ENCODE measurements at regions not wholly inside any gene's neighbourhood (a gene's known extent, or its start where the extent isn't known, plus 50 kb on each side); places are given as distances from the start of the nearest gene placed in this dataset.

DNA sequence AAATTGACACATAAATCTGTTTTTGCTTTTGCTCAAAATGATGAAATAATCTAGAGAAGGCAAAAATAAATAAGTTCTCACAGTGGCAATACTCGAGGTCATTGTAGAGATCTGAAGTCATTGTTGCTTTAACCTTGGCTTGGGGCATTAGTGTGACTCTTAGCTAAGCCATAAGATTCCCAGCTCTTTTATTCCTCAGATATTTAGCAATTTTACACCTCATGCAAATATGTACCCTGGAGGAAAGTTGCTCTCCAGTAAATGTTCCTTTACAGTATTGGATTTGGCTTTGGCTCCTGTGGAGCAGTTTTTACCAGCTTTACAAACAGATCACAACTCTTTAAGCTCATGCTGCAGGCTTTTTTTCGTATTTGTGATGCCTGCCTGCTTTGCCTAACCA, 134.2 kb upstream of the NABP1 start:
- TF ChIP-seq, protein P1, sequence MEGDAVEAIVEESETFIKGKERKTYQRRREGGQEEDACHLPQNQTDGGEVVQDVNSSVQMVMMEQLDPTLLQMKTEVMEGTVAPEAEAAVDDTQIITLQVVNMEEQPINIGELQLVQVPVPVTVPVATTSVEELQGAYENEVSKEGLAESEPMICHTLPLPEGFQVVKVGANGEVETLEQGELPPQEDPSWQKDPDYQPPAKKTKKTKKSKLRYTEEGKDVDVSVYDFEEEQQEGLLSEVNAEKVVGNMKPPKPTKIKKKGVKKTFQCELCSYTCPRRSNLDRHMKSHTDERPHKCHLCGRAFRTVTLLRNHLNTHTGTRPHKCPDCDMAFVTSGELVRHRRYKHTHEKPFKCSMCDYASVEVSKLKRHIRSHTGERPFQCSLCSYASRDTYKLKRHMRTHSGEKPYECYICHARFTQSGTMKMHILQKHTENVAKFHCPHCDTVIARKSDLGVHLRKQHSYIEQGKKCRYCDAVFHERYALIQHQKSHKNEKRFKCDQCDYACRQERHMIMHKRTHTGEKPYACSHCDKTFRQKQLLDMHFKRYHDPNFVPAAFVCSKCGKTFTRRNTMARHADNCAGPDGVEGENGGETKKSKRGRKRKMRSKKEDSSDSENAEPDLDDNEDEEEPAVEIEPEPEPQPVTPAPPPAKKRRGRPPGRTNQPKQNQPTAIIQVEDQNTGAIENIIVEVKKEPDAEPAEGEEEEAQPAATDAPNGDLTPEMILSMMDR (IDR thresholded peaks at IDR 0.05; ENCODE audit: insufficient read depth, low read depth, low read length), result no peak
- no peak for TF ChIP-seq EZH2 (IDR thresholded peaks at IDR 0.05; ENCODE audit: insufficient read depth, low read length)
